GM21576 (cell line): ENCODE measurements at regions not wholly inside any gene's neighbourhood (a gene's known extent, or its start where the extent isn't known, plus 50 kb on each side); places are given as distances from the start of the nearest gene placed in this dataset.
"Not testable (repeated sequence)": the region's sequence is repeated elsewhere in the genome, so short reads cannot be mapped to it uniquely, and the experiment has no call there.

Experiments
- ATAC-seq: cut with Tn5 transposase; IDR thresholded peaks from one replicate; pipeline ENCODE4 v1.9.1; 2021; ENCODE audit warnings: mild to moderate bottlenecking, moderate library complexity; ENCODE audit not compliant: unreplicated experiment

GRCh38 chr13:111007209-111007608, 92.3 kb upstream of the ANKRD10 start:
- ATAC-seq: no peak

GRCh38 chr13:111006506-111007031, 91.7 kb upstream of the ANKRD10 start:
- no peak for ATAC-seq

- no peak for ATAC-seq
Measured at GRCh38 chr13:111005808-111006505, 91.1 kb upstream of the ANKRD10 start.

GRCh38 chr13:111005364-111005763, 90.5 kb upstream of the ANKRD10 start:
- ATAC-seq: no peak

GRCh38 chr13:111004444-111004843, 89.6 kb upstream of the ANKRD10 start:
- no peak for ATAC-seq

GRCh38 chr13:111001636-111002035, 86.8 kb upstream of the ANKRD10 start:
- ATAC-seq: no peak

- no peak for ATAC-seq
Measured at GRCh38 chr13:110993788-110994187, 78.9 kb upstream of the ANKRD10 start.

GRCh38 chr13:110991991-110992508, 77.2 kb upstream of the ANKRD10 start:
- ATAC-seq: no peak

GRCh38 chr13:110989331-110989730, 74.5 kb upstream of the ANKRD10 start:
- ATAC-seq: no peak

- no peak for ATAC-seq
Measured at GRCh38 chr13:110985541-110985940, 70.7 kb upstream of the ANKRD10 start.

- ATAC-seq: no peak
Measured at GRCh38 chr13:110984798-110985197, 69.9 kb upstream of the ANKRD10 start.

- no peak for ATAC-seq
Measured at GRCh38 chr13:110984381-110984780, 69.5 kb upstream of the ANKRD10 start.

GRCh38 chr13:110983241-110983640, 68.4 kb upstream of the ANKRD10 start:
- ATAC-seq: no peak

- ATAC-seq: no peak
Measured at GRCh38 chr13:110981379-110981778, 66.5 kb upstream of the ANKRD10 start.

GRCh38 chr13:110980921-110981320, 66.1 kb upstream of the ANKRD10 start:
- no peak for ATAC-seq

- not testable (repeated sequence) for ATAC-seq
Measured at GRCh38 chr13:110979149-110979548, 64.3 kb upstream of the ANKRD10 start.

GRCh38 chr13:110978390-110978789, 63.5 kb upstream of the ANKRD10 start:
- ATAC-seq: no peak

GRCh38 chr13:110976785-110977184, 61.9 kb upstream of the ANKRD10 start:
- no peak for ATAC-seq

GRCh38 chr13:110973007-110973700, 58.3 kb upstream of the ANKRD10 start:
- no peak for ATAC-seq

GRCh38 chr13:110971486-110971885, 56.6 kb upstream of the ANKRD10 start:
- ATAC-seq: no peak

- not testable (repeated sequence) for ATAC-seq
Measured at GRCh38 chr13:110967156-110967855, 52.4 kb upstream of the ANKRD10 start.
